ENCODE measurements at regions not wholly inside any gene's neighbourhood (a gene's known extent, or its start where the extent isn't known, plus 50 kb on each side); places are given as distances from the start of the nearest gene placed in this dataset.

GRCh38 chr4:67020438-67020797, 524.9 kb downstream of the CENPC start:
- no peak for TF ChIP-seq CTCF (IDR thresholded peaks at IDR 0.05)

GRCh38 chr4:67019686-67020437, 525.4 kb downstream of the CENPC start:
- no peak for TF ChIP-seq CTCF (IDR thresholded peaks at IDR 0.05)

GRCh38 chr4:67014592-67014991, 530.7 kb downstream of the CENPC start:
- no peak for TF ChIP-seq CTCF (IDR thresholded peaks at IDR 0.05)

- no peak for TF ChIP-seq CTCF (IDR thresholded peaks at IDR 0.05)
Measured at GRCh38 chr4:67006791-67007190, 538.5 kb downstream of the CENPC start.

GRCh38 chr4:66991521-66991920, 553.8 kb downstream of the CENPC start:
- no peak for TF ChIP-seq CTCF (IDR thresholded peaks at IDR 0.05)

- no peak for TF ChIP-seq CTCF (IDR thresholded peaks at IDR 0.05)
Measured at GRCh38 chr4:66974665-66975064, 570.6 kb downstream of the CENPC start.

- TF ChIP-seq CTCF (IDR thresholded peaks at IDR 0.05) = no peak
Measured at GRCh38 chr4:66972087-66972486, 573.2 kb downstream of the CENPC start.

- TF ChIP-seq CTCF (IDR thresholded peaks at IDR 0.05) = no peak
Measured at GRCh38 chr4:66964467-66964866, 580.8 kb downstream of the CENPC start.
